ENCODE measurements at regions not wholly inside any gene's neighbourhood (a gene's known extent, or its start where the extent isn't known, plus 50 kb on each side); places are given as distances from the start of the nearest gene placed in this dataset.

GRCh38 chr2:146312899-146313298, 1531.9 kb upstream of the ACVR2A start:
- no peaks in the 10 kb centered on the region for H4K20me1 ChIP-seq (ENCODE audit: insufficient read depth)
- H3K9me2 ChIP-seq (ENCODE audit: insufficient read depth) = no peaks in the 10 kb centered on the region
- no peak overlapping the region for H3K4me2 ChIP-seq (ENCODE audit: low read length)
- no peaks in the 10 kb centered on the region for H3K4me1 ChIP-seq (ENCODE audit: control insufficient read depth in 1 of 2, insufficient read depth in 2 of 2, low read length in 2 of 2)
- TF ChIP-seq RAD21 (IDR thresholded peaks at IDR 0.05; ENCODE audit: low read depth) (peak; percentile 39; the same call in 1 of the 2 replicates), POLR2A (IDR thresholded peaks at IDR 0.05; ENCODE audit: borderline replicate concordance, extremely low read depth, insufficient read depth, insufficient read length) (no peak), JUND (IDR thresholded peaks at IDR 0.05) (no peak), EGR1 (IDR thresholded peaks at IDR 0.05; ENCODE audit: low read depth) (no peak), CBX3 (IDR thresholded peaks at IDR 0.05; ENCODE audit: low read depth) (no peak), ZFX (IDR thresholded peaks at IDR 0.05) (no peak)
- TF ChIP-seq, protein P1, sequence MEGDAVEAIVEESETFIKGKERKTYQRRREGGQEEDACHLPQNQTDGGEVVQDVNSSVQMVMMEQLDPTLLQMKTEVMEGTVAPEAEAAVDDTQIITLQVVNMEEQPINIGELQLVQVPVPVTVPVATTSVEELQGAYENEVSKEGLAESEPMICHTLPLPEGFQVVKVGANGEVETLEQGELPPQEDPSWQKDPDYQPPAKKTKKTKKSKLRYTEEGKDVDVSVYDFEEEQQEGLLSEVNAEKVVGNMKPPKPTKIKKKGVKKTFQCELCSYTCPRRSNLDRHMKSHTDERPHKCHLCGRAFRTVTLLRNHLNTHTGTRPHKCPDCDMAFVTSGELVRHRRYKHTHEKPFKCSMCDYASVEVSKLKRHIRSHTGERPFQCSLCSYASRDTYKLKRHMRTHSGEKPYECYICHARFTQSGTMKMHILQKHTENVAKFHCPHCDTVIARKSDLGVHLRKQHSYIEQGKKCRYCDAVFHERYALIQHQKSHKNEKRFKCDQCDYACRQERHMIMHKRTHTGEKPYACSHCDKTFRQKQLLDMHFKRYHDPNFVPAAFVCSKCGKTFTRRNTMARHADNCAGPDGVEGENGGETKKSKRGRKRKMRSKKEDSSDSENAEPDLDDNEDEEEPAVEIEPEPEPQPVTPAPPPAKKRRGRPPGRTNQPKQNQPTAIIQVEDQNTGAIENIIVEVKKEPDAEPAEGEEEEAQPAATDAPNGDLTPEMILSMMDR (IDR thresholded peaks at IDR 0.05 in 2 of 3, conservative IDR thresholded peaks at IDR 0.05 in 1 of 3; ENCODE audit: borderline replicate concordance in 1 of 3, insufficient read depth in 1 of 3, low read depth in 2 of 3, low read length in 2 of 3) = peak in 2 of 3 experiments; percentile 13 to 44; a peak in 1 of 6 replicates
- TF ChIP-seq, protein P2, sequence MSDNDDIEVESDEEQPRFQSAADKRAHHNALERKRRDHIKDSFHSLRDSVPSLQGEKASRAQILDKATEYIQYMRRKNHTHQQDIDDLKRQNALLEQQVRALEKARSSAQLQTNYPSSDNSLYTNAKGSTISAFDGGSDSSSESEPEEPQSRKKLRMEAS (IDR thresholded peaks at IDR 0.05) = no peak
- TF ChIP-seq, protein P3, sequence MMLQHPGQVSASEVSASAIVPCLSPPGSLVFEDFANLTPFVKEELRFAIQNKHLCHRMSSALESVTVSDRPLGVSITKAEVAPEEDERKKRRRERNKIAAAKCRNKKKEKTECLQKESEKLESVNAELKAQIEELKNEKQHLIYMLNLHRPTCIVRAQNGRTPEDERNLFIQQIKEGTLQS (IDR thresholded peaks at IDR 0.05) = no peak
- DNase-seq (ENCODE audit: low read depth, low spot score) = no peak
- no peaks in the 10 kb centered on the region for H3K36me3 ChIP-seq (ENCODE audit: control insufficient read depth in 1 of 2, insufficient read depth in 2 of 2, low read length in 2 of 2)
- no peak overlapping the region for H3K27ac ChIP-seq (ENCODE audit: low read depth, low read length)
- H2AFZ ChIP-seq (ENCODE audit: low read depth, low read length, poor library complexity, severe bottlenecking) = peak overlapping the region; percentile 88
- CTCF ChIA-PET = interaction anchor here (1.7 kb wide), 1 partner anchor 560 kb away, joined by 4 read pairs; no protein-coding TSS in a partner anchor
- H3K79me2 ChIP-seq (ENCODE audit: insufficient read depth, low read length) = no peaks in the 10 kb centered on the region
- H3K9ac ChIP-seq (ENCODE audit: low read length) = no peak overlapping the region
- POLR2A ChIA-PET = no interaction called here
- no TSS peak for BruUV-seq (replicated peaks)
- RAD21 ChIA-PET (ENCODE audit: low non-redundant PET in 1 of 2, low total read pairs in 2 of 2, uncharacterized antibody in 2 of 2, unreplicated experiment in 2 of 2) = no interaction called here
- H3K9me3 ChIP-seq (ENCODE audit: control insufficient read depth in 1 of 2, insufficient read depth in 1 of 2, low read depth in 1 of 2, low read length in 2 of 2) = no peaks in the 10 kb centered on the region
- intact Hi-C loops (cut with micrococcal nuclease) = no loop called here
- 0 out of 2 replicates have a peak, but pooled peaks have one; percentile 32 for ATAC-seq
- H3K27me3 ChIP-seq (ENCODE audit: insufficient read depth, low read length) = no peaks in the 10 kb centered on the region
- H3K4me3 ChIP-seq (replicated peaks in 1 of 2; ENCODE audit: low read depth in 1 of 2, low read length in 2 of 2) = no peak overlapping the region

DNA sequence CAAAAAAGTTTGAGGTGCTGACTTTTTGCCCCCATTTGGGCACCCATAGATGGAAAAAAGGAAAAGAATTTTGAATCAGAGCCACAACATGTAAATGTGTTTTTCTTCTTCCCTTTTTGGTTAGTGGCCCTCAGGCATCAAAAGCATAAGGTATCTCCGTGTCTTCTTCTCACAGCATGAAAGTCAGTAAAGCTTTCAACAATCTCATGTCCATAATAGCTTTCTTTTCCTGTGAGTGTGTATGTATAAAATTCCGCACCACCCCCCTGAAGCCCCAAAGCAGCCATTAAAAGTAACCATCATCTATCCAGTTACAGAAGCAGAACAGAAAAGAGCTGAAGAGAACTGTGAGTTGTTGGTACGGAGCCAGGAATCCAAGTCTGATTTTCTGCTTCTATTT, 1539.7 kb upstream of the ACVR2A start:
- ATAC-seq (no peak), DNase-seq (ENCODE audit: low read depth, low spot score) (no peak)
- H3K9ac ChIP-seq (ENCODE audit: low read length) = no peak overlapping the region
- BruUV-seq (replicated peaks) = no TSS peak
- H4K20me1 ChIP-seq (ENCODE audit: insufficient read depth) = no peaks in the 10 kb centered on the region
- CTCF ChIA-PET = no interaction called here
- H3K4me1 ChIP-seq (ENCODE audit: control insufficient read depth in 1 of 2, insufficient read depth in 2 of 2, low read length in 2 of 2) = no peaks in the 10 kb centered on the region
- RAD21 ChIA-PET (ENCODE audit: low non-redundant PET in 1 of 2, low total read pairs in 2 of 2, uncharacterized antibody in 2 of 2, unreplicated experiment in 2 of 2) = no interaction called here
- no peaks in the 10 kb centered on the region; a peak in 1 of 4 replicates for H3K9me3 ChIP-seq (ENCODE audit: control insufficient read depth in 1 of 2, insufficient read depth in 1 of 2, low read depth in 1 of 2, low read length in 2 of 2)
- no peak overlapping the region for H2AFZ ChIP-seq (ENCODE audit: low read depth, low read length, poor library complexity, severe bottlenecking)
- H3K4me3 ChIP-seq (replicated peaks in 1 of 2; ENCODE audit: low read depth in 1 of 2, low read length in 2 of 2) = no peak overlapping the region
- TF ChIP-seq POLR2AphosphoS5 (IDR thresholded peaks at IDR 0.05; ENCODE audit: low read depth, low read length) = no peak
- no peak for TF ChIP-seq FOSL1 (IDR thresholded peaks at IDR 0.05; ENCODE audit: low read depth)
- TF ChIP-seq SP1 (IDR thresholded peaks at IDR 0.05; ENCODE audit: low read depth) = no peak
- no peak for TF ChIP-seq ZFX (IDR thresholded peaks at IDR 0.05)
- TF ChIP-seq, protein P1 (IDR thresholded peaks at IDR 0.05 in 2 of 3, conservative IDR thresholded peaks at IDR 0.05 in 1 of 3; ENCODE audit: borderline replicate concordance in 1 of 3, insufficient read depth in 1 of 3, low read depth in 2 of 3, low read length in 2 of 3) = no peak
- TF ChIP-seq CEBPB (IDR thresholded peaks at IDR 0.05; ENCODE audit: low read depth) = no peak
- POLR2A ChIA-PET = no interaction called here
- no peaks in the 10 kb centered on the region for H3K9me2 ChIP-seq (ENCODE audit: insufficient read depth)
- H3K4me2 ChIP-seq (ENCODE audit: low read length) = no peak overlapping the region
- H3K27me3 ChIP-seq (ENCODE audit: insufficient read depth, low read length) = no peaks in the 10 kb centered on the region
- no peaks in the 10 kb centered on the region for H3K79me2 ChIP-seq (ENCODE audit: insufficient read depth, low read length)
- intact Hi-C loops (cut with micrococcal nuclease) = no loop called here
- no peak overlapping the region for H3K27ac ChIP-seq (ENCODE audit: low read depth, low read length)
- no peaks in the 10 kb centered on the region for H3K36me3 ChIP-seq (ENCODE audit: control insufficient read depth in 1 of 2, insufficient read depth in 2 of 2, low read length in 2 of 2)
